ENCODE measurements at regions not wholly inside any gene's neighbourhood (a gene's known extent, or its start where the extent isn't known, plus 50 kb on each side); places are given as distances from the start of the nearest gene placed in this dataset.

- Mint-ChIP-seq H3K36me3 (ENCODE audit: low read depth) (no peaks in the 10 kb centered on the region), H3K27me3 (peaks cover 2% of the 10 kb centered on the region), H3K27ac (no peak overlapping the region), H3K4me1 (ENCODE audit: low read depth) (no peaks in the 10 kb centered on the region), H3K9me3 (no peaks in the 10 kb centered on the region), H3K4me3 (no peak overlapping the region)
Observed at GRCh38 chr13:111472559-111473460, 152.4 kb downstream of the TEX29 start.

DNA sequence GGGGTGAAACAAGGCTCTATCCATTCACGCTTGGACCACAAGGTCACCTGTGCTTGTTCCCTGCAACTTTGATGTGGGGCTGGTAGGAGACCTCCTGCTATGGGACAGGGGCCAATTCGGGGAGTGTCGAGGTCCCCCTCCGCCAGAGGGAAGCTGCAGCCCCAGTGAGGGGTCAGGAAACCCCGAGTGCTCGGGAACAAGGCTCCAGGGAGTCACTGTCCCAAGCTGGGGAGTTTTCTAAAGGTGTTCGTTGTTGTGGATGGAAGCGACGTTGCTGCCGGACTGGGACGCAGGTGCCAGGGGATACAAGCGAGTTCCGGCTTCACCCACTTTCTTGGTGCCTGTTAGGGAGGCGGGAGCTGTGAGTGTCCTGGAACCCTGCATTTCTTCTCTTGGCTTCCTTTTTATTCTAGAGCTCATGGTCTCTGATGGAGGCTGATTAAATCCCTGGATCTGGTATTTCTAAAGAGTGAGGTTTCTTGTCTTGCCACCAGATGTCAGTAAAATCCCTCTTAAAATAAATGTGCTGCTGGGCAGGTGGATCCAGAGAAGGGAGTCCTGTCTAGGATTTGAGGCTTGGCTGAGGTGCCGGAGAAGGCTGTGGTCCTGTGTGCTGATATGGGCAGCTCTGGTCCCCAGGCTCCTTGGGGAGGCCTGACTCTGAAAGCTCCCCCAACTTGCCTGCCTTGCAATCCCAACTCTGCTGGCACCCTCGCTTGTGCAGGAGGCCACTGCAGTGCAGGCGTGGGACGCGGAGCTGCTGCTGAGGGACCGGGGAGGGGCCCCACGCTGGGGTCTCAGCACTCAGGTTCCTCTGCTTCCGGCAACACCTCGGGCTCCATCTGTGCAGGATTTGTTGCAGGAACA lies 153.9 kb downstream of the TEX29 start:
- no peaks in the 10 kb centered on the region for H3K27me3 Mint-ChIP-seq
- no peaks in the 10 kb centered on the region for H3K36me3 Mint-ChIP-seq (ENCODE audit: low read depth)
- no peaks in the 10 kb centered on the region for H3K9me3 Mint-ChIP-seq
- no peak overlapping the region for H3K4me3 Mint-ChIP-seq
- H3K4me1 Mint-ChIP-seq (ENCODE audit: low read depth), result no peaks in the 10 kb centered on the region
- no peak overlapping the region for H3K27ac Mint-ChIP-seq

GRCh38 chr13:111475488-111475887 lies 155.0 kb downstream of the TEX29 start:
- Mint-ChIP-seq H3K4me3 (no peak overlapping the region), H3K36me3 (ENCODE audit: low read depth) (no peaks in the 10 kb centered on the region), H3K9me3 (no peaks in the 10 kb centered on the region), H3K27me3 (no peaks in the 10 kb centered on the region), H3K27ac (no peak overlapping the region), H3K4me1 (ENCODE audit: low read depth) (no peaks in the 10 kb centered on the region)

- no peaks in the 10 kb centered on the region for H3K9me3 Mint-ChIP-seq
Observed at GRCh38 chr13:111476197-111476596, 155.8 kb downstream of the TEX29 start.

DNA sequence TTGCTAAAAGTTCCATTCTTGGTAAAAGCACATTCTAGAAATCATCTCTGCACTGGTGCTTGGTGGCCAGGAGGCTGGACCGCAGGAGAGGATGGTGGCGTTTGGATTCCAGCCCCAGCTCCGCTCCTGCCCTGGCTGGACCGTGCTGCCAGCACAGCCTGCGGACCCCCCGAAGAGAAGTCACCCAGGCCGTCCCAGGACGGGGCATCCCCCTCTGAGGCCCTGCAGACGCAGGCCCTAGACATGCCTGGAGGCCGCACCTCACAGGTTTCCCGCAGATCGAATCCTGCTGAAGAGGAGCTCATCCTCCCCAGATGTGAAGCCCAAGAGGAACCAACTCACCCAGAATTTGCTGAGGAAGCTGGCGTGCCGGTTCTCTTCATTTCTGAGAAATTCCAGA lies 159.0 kb downstream of the TEX29 start:
- Mint-ChIP-seq H3K27me3 (no peaks in the 10 kb centered on the region), H3K27ac (no peak overlapping the region), H3K36me3 (ENCODE audit: low read depth) (no peaks in the 10 kb centered on the region), H3K4me1 (ENCODE audit: low read depth) (no peaks in the 10 kb centered on the region), H3K9me3 (no peaks in the 10 kb centered on the region), H3K4me3 (no peak overlapping the region)

More at GRCh38 chr13:111476197-111476596, 155.8 kb downstream of the TEX29 start:
- Mint-ChIP-seq H3K4me1 (ENCODE audit: low read depth) (no peaks in the 10 kb centered on the region), H3K27me3 (no peaks in the 10 kb centered on the region), H3K27ac (no peak overlapping the region), H3K4me3 (no peak overlapping the region), H3K36me3 (ENCODE audit: low read depth) (no peaks in the 10 kb centered on the region)

GRCh38 chr13:111480503-111480902 lies 160.1 kb downstream of the TEX29 start:
- H3K4me3 Mint-ChIP-seq, result no peak overlapping the region
- H3K36me3 Mint-ChIP-seq (ENCODE audit: low read depth), result no peaks in the 10 kb centered on the region
- no peaks in the 10 kb centered on the region for H3K9me3 Mint-ChIP-seq
- H3K27me3 Mint-ChIP-seq, result no peaks in the 10 kb centered on the region
- H3K27ac Mint-ChIP-seq, result no peak overlapping the region
- no peaks in the 10 kb centered on the region for H3K4me1 Mint-ChIP-seq (ENCODE audit: low read depth)

DNA sequence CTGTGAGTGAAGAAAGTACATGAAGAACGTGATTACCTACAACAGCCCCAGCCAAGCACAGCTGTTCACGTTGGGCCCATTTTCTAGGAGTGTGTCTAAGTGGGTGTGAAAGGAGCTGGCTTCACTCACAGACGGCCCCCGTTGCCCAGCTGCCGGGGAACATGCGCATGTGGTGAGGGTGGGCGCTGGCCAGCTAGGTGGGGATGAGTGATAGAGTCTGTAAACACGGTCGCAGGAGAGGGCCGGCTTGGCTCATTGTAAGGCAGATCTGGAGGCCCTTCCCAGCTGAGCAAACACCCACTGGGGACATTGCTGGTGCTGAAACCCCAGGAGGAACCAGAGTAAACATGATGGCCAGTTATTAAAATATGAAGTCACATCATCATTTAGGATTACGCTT lies 160.5 kb downstream of the TEX29 start:
- Mint-ChIP-seq H3K9me3 (no peaks in the 10 kb centered on the region), H3K4me3 (no peak overlapping the region), H3K27me3 (no peaks in the 10 kb centered on the region), H3K27ac (no peak overlapping the region), H3K4me1 (ENCODE audit: low read depth) (no peaks in the 10 kb centered on the region), H3K36me3 (ENCODE audit: low read depth) (no peaks in the 10 kb centered on the region)

DNA sequence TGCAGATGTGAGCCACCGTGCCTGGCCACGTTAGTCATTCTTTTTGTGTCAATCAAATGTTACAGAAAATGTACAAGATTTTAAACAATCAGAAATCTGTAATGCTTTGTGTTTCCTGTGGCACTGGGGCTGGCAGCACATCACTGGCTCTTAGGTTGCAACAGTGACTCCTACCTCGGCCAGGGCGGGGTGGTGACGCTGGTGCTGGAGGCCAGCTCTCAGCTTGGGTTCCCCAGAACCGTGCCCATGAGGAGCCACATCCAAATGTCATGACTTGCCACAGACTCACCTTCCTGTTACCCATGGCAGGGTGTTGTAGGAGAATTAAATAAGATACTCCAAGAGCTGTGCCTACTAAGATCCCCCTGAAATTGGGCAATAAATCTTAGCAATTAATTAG lies 161.7 kb downstream of the TEX29 start:
- H3K4me3 Mint-ChIP-seq, result no peak overlapping the region
- H3K27ac Mint-ChIP-seq, result no peak overlapping the region
- no peaks in the 10 kb centered on the region for H3K36me3 Mint-ChIP-seq (ENCODE audit: low read depth)
- H3K4me1 Mint-ChIP-seq (ENCODE audit: low read depth), result no peaks in the 10 kb centered on the region
- no peaks in the 10 kb centered on the region for H3K9me3 Mint-ChIP-seq
- H3K27me3 Mint-ChIP-seq, result no peaks in the 10 kb centered on the region

GRCh38 chr13:111482806-111483620 lies 162.6 kb downstream of the TEX29 start:
- Mint-ChIP-seq H3K27ac (no peak overlapping the region), H3K27me3 (no peaks in the 10 kb centered on the region), H3K4me3 (no peak overlapping the region)

GRCh38 chr13:111483621-111483987 lies 163.2 kb downstream of the TEX29 start:
- H3K4me3 Mint-ChIP-seq, result no peak overlapping the region
- H3K27me3 Mint-ChIP-seq, result no peaks in the 10 kb centered on the region
- no peaks in the 10 kb centered on the region for H3K36me3 Mint-ChIP-seq (ENCODE audit: low read depth)

More at GRCh38 chr13:111482806-111483620, 162.6 kb downstream of the TEX29 start:
- Mint-ChIP-seq H3K36me3 (ENCODE audit: low read depth) (no peaks in the 10 kb centered on the region), H3K4me1 (ENCODE audit: low read depth) (no peaks in the 10 kb centered on the region), H3K9me3 (no peaks in the 10 kb centered on the region)

DNA sequence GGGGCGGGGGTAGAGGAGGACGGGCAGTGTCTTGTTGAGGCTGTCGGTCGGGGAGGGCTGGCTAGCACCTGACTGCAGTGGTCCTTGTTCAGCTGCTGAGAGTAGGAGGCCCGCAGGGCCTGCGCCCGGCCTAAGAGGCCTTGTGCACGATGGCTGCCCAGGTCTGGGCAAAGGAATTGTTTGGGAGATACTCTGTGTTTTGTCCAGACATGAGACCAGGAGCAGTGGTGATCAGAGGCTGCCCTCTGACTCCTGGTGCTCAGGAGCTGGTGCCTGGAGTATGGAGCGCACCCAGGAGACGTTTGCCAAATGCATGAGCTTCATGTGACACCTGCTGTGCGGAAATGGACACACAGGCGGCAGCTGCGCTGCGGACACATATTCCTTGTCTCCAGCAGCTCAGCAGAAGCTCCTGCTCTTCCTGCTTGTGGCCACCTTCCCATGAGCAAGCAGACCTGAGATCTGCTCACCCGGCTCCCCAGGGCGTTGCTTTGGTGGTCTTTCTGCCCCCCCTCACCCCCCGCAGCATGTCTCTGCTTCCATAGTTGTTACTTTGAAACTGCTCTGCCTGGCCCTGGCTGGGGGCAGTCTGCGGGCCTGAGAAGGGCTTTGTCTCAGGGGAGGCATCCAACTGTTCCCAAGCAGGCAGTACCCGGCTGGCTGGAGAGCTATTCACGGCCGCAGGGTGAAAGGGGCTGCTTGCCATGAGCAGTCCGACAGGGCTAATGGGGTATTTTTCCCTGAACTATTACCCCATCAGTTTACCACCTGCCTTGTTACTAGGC lies 163.9 kb downstream of the TEX29 start:
- Mint-ChIP-seq H3K4me3 (no peak overlapping the region), H3K27me3 (no peaks in the 10 kb centered on the region), H3K36me3 (ENCODE audit: low read depth) (no peaks in the 10 kb centered on the region), H3K27ac (no peak overlapping the region), H3K9me3 (no peaks in the 10 kb centered on the region), H3K4me1 (ENCODE audit: low read depth) (no peaks in the 10 kb centered on the region)

More at GRCh38 chr13:111483621-111483987, 163.2 kb downstream of the TEX29 start:
- no peaks in the 10 kb centered on the region for H3K9me3 Mint-ChIP-seq
- H3K4me1 Mint-ChIP-seq (ENCODE audit: low read depth), result no peaks in the 10 kb centered on the region
- H3K27ac Mint-ChIP-seq, result no peak overlapping the region

DNA sequence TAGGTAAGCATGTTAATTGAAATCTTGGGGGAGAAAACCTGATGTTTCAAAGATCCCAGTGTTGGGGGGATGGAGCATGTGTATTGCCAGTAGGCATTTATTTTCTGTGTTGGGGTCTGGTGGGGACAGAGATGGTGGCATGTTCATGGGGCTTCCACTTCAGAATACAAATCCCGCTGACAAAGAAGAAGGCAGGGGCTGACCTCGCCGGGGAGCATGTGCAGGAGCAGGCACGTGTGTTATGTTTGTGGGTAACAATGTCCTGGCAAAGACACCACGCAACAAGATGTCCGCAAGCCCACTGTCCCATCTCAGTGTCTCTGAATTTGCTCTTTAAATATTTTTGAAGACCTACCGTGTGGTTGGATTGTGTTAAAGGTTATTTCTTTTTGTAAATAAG lies 164.5 kb downstream of the TEX29 start:
- H3K27ac Mint-ChIP-seq, result no peak overlapping the region
- no peaks in the 10 kb centered on the region for H3K36me3 Mint-ChIP-seq (ENCODE audit: low read depth)
- H3K9me3 Mint-ChIP-seq, result no peaks in the 10 kb centered on the region
- H3K4me3 Mint-ChIP-seq, result no peak overlapping the region
- H3K27me3 Mint-ChIP-seq, result no peaks in the 10 kb centered on the region
- H3K4me1 Mint-ChIP-seq (ENCODE audit: low read depth), result no peaks in the 10 kb centered on the region

- Mint-ChIP-seq H3K36me3 (ENCODE audit: low read depth) (no peaks in the 10 kb centered on the region), H3K27me3 (no peaks in the 10 kb centered on the region), H3K9me3 (no peaks in the 10 kb centered on the region), H3K4me1 (ENCODE audit: low read depth) (no peaks in the 10 kb centered on the region), H3K27ac (no peak overlapping the region), H3K4me3 (no peak overlapping the region)
Observed at GRCh38 chr13:111485491-111486250, 165.2 kb downstream of the TEX29 start.

Data from stimulated activated naive CD8-positive, alpha-beta T cell treated with anti-CD3 and anti-CD28 coated beads, Interleukin-15, Interleukin-2, amounts not matched to agents 100 ng/mL and 50 ng/mL, for 24 hours (primary cell).